GM20000 (cell line): ENCODE measurements at regions not wholly inside any gene's neighbourhood (a gene's known extent, or its start where the extent isn't known, plus 50 kb on each side); places are given as distances from the start of the nearest gene placed in this dataset.

Experiments used
- DNase-seq: peaks from one replicate; pipeline ENCODE4 v3.0.0; 2012; ENCODE audit warnings: low spot score
- CTCF ChIP-seq: IDR thresholded peaks from 2 replicates; pipeline ENCODE4 v1.5.1; 2012; ENCODE audit warnings: mild to moderate bottlenecking, control low read depth; ENCODE audit errors: extremely low read depth, missing control alignments

GRCh38 chr6:122118945-122119506 is 280.4 kb upstream of the HSF2 start:
- TF ChIP-seq CTCF, result no peak
- no peak for DNase-seq

- no peak for DNase-seq
- no peak for TF ChIP-seq CTCF
These were observed 277.2 kb upstream of the HSF2 start for GRCh38 chr6:122122202-122122601.

- DNase-seq, result no peak
- no peak for TF ChIP-seq CTCF
These were observed 276.8 kb upstream of the HSF2 start for GRCh38 chr6:122122686-122123085.

GRCh38 chr6:122124908-122125307 is 274.5 kb upstream of the HSF2 start:
- no peak for DNase-seq

GRCh38 chr6:122126894-122127293 is 272.6 kb upstream of the HSF2 start:
- no peak for TF ChIP-seq CTCF
- no peak for DNase-seq

More at GRCh38 chr6:122124908-122125307, 274.5 kb upstream of the HSF2 start:
- no peak for TF ChIP-seq CTCF

- DNase-seq, result no peak
- no peak for TF ChIP-seq CTCF
These were observed 271.0 kb upstream of the HSF2 start for GRCh38 chr6:122128445-122128844.

GRCh38 chr6:122129313-122130025 is 270.0 kb upstream of the HSF2 start:
- no peak for TF ChIP-seq CTCF
- no peak for DNase-seq
